ENCODE measurements at regions not wholly inside any gene's neighbourhood (a gene's known extent, or its start where the extent isn't known, plus 50 kb on each side); places are given as distances from the start of the nearest gene placed in this dataset.
"Not testable (repeated sequence)": the region's sequence is repeated elsewhere in the genome, so short reads cannot be mapped to it uniquely, and the experiment has no call there.

DNA sequence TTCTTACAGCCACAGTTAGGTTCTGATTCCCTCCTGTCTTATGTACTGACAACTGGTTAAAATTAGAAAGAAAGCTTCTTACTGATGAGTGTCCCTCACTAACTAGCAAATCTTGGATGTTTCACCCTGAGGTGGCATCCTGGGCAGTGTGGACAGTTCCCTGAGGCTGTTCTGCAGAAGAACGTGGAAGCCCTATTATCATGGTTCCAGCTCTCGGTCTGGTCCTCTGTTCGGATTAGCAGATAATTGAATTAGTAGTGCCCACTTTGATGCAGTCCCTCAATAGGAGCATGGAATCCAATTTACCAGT, 381.7 kb upstream of the NT5C1B start:
- no peaks in the 10 kb centered on the region for H3K36me3 ChIP-seq
- intact Hi-C loops (cut with DNase I), result no loop called here
- H3K27ac ChIP-seq, result no peak overlapping the region
- no peaks in the 10 kb centered on the region for H3K9me3 ChIP-seq
- H3K4me1 ChIP-seq, result peaks cover 0 to 3% (median 0%) of the 10 kb centered on the region in 3 donors
- WGBS, 2 donors, result 77 to 83% methylated on average over 1 to 3 of the region's 3 CpGs
- no peaks in the 10 kb centered on the region for H3K27me3 ChIP-seq
- H3K4me3 ChIP-seq, result no peak overlapping the region
- DNase-seq, result no peak
- TF ChIP-seq, protein P1, sequence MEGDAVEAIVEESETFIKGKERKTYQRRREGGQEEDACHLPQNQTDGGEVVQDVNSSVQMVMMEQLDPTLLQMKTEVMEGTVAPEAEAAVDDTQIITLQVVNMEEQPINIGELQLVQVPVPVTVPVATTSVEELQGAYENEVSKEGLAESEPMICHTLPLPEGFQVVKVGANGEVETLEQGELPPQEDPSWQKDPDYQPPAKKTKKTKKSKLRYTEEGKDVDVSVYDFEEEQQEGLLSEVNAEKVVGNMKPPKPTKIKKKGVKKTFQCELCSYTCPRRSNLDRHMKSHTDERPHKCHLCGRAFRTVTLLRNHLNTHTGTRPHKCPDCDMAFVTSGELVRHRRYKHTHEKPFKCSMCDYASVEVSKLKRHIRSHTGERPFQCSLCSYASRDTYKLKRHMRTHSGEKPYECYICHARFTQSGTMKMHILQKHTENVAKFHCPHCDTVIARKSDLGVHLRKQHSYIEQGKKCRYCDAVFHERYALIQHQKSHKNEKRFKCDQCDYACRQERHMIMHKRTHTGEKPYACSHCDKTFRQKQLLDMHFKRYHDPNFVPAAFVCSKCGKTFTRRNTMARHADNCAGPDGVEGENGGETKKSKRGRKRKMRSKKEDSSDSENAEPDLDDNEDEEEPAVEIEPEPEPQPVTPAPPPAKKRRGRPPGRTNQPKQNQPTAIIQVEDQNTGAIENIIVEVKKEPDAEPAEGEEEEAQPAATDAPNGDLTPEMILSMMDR (IDR thresholded peaks at IDR 0.05), result no peak
- TF ChIP-seq POLR2A (IDR thresholded peaks at IDR 0.05), result no peak

DNA sequence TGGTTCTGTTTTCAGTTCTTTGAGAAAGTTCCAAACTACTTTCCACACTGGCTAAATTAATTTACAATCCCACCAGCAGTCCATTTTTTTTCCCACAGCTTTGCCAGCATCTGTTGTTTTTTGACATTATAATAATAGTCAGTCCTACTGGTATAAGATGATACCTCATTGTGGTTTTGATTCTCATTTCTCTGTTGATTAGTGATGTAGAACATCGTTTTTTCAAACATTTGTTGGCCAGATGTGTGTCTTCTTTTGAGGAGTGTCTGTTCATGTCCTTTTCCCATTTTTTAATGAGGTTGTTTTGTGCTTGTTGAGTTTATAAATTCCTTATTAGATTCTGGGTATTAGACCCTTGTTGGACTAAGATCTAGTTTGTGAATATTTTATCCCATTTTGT, 376.8 kb upstream of the NT5C1B start:
- H3K4me3 ChIP-seq, result no peak overlapping the region
- H3K27me3 ChIP-seq, result no peaks in the 10 kb centered on the region
- no peaks in the 10 kb centered on the region for H3K9me3 ChIP-seq
- TF ChIP-seq POLR2A (IDR thresholded peaks at IDR 0.05), result no peak
- TF ChIP-seq, protein P1 (IDR thresholded peaks at IDR 0.05), result no peak
- no peak overlapping the region for H3K27ac ChIP-seq
- DNase-seq, result no peak
- WGBS, 2 donors, result 31 to 48% methylated on average over 1 of the region's 1 CpG
- H3K36me3 ChIP-seq, result no peaks in the 10 kb centered on the region
- no peaks in the 10 kb centered on the region for H3K4me1 ChIP-seq
- intact Hi-C loops (cut with DNase I), result no loop called here

DNA sequence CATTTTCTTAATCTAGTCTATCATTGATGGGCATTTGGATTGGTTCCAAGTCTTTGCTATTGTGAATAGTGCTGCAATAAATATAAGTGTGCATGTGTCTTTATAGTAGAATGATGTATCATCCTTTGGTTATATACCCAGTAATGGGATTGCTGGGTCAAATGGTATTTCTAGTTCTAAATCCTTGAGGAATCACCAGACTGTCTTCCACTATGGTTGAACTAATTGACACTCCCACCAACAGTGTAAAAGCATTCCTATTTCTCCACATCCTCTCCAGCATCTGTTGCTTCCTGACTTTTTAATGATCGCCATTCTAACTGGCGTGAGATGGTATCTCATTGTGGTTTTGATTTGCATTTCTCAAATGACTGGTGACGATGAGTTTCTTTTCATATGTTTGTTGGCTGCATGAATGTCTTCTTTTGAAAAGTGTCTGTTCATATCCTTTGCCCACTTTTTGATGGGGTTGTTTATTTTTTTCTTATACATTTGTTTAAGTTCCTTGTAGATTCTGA, 374.4 kb upstream of the NT5C1B start:
- H3K27ac ChIP-seq; DNase-seq; H3K27me3 ChIP-seq; H3K4me3 ChIP-seq; H3K36me3 ChIP-seq; intact Hi-C loops (cut with DNase I); H3K4me1 ChIP-seq; H3K9me3 ChIP-seq: not testable (repeated sequence)
- 89 to 92% methylated on average over 3 of the region's 3 CpGs for WGBS, 2 donors

GRCh38 chr2:18961991-18962421, 372.6 kb upstream of the NT5C1B start:
- intact Hi-C loops (cut with DNase I), result no loop called here
- DNase-seq, result no peak
- Histone ChIP-seq H3K4me1 (no peaks in the 10 kb centered on the region), H3K4me3 (no peak overlapping the region), H3K9me3 (no peaks in the 10 kb centered on the region), H3K27me3 (no peaks in the 10 kb centered on the region), H3K27ac (no peak overlapping the region), H3K36me3 (no peaks in the 10 kb centered on the region)
- no peak for TF ChIP-seq POLR2A (IDR thresholded peaks at IDR 0.05)
- 90 to 94% methylated on average over 11 to 14 of the region's 14 CpGs for WGBS, 2 donors

DNA sequence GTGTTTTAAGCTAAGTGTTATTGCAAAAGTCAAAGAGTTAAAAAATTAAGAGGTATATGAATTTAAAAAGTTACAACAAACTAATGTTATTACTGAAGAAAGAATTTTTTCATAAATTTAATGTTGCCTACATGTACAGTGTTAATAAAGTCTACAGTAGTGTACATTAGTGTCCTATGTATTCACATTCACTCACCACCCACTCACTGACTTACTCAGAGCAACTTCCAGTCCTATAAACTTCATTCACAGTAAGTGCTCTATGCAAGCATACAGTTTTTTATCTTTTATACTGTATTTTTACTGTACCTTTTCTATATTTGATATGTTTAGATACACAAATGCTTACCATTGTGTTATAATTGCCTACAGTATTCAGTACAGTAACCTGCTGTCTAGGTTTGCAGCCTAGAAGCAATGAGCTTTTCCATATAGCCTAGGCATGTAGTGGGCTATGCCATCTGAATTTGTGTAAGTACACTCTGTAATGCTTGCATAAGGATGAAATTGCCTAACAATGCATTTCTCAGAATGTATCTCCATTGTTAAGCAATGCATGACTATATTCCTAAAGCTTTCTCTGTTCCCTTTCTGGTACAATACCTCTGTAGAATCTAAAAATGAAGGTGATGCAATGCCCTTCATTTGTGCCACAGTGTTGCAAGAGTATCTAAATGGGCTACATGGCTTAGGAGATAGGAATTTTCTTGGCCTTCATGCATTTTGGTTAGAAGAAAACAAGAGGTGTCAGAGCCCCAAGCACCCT, 370.8 kb upstream of the NT5C1B start:
- DNase-seq, result no peak
- Histone ChIP-seq H3K9me3 (no peaks in the 10 kb centered on the region), H3K36me3 (no peaks in the 10 kb centered on the region), H3K27ac (no peak overlapping the region), H3K27me3 (no peaks in the 10 kb centered on the region), H3K4me1 (no peaks in the 10 kb centered on the region), H3K4me3 (no peak overlapping the region)
- no peak for TF ChIP-seq POLR2A (IDR thresholded peaks at IDR 0.05)
- TF ChIP-seq, protein P1 (IDR thresholded peaks at IDR 0.05), result no peak
- intact Hi-C loops (cut with DNase I), result no loop called here

DNA sequence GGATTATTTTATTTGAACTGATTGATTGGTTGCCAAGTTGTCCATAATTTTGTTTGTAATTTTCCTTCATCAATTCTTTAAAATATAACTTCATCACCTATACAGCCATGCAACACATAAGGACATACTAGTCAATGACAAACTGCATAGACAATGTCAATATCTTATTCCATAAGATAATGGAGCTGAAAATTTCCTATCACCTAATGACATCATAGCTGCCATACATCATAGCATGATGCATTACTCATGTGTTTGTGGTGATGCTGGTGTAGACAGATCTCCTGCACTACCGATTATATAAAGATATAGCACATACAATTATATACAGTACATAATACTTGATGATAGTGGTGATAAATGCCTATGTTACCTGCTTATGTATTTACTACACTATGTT, 369.8 kb upstream of the NT5C1B start:
- intact Hi-C loops (cut with DNase I), result no loop called here
- H3K27me3 ChIP-seq, result no peaks in the 10 kb centered on the region
- no peaks in the 10 kb centered on the region for H3K4me1 ChIP-seq
- no peaks in the 10 kb centered on the region for H3K36me3 ChIP-seq
- no peak overlapping the region for H3K4me3 ChIP-seq
- TF ChIP-seq, protein P1 (IDR thresholded peaks at IDR 0.05), result no peak
- no peak for TF ChIP-seq POLR2A (IDR thresholded peaks at IDR 0.05)
- WGBS, 2 donors, result 92 to 93% methylated on average over 1 of the region's 1 CpG
- no peak for DNase-seq
- H3K27ac ChIP-seq, result no peak overlapping the region
- H3K9me3 ChIP-seq, result no peaks in the 10 kb centered on the region

Data from esophagus squamous epithelium (tissue), 5 donors.